GM21423 (cell line): ENCODE measurements at regions not wholly inside any gene's neighbourhood (a gene's known extent, or its start where the extent isn't known, plus 50 kb on each side); places are given as distances from the start of the nearest gene placed in this dataset.
"Not testable (repeated sequence)": the region's sequence is repeated elsewhere in the genome, so short reads cannot be mapped to it uniquely, and the experiment has no call there.

Experiments used
- ATAC-seq: cut with Tn5 transposase; IDR thresholded peaks from one replicate; pipeline ENCODE4 v1.9.1; 2021; ENCODE audit warnings: mild to moderate bottlenecking, moderate library complexity; ENCODE audit not compliant: unreplicated experiment

DNA sequence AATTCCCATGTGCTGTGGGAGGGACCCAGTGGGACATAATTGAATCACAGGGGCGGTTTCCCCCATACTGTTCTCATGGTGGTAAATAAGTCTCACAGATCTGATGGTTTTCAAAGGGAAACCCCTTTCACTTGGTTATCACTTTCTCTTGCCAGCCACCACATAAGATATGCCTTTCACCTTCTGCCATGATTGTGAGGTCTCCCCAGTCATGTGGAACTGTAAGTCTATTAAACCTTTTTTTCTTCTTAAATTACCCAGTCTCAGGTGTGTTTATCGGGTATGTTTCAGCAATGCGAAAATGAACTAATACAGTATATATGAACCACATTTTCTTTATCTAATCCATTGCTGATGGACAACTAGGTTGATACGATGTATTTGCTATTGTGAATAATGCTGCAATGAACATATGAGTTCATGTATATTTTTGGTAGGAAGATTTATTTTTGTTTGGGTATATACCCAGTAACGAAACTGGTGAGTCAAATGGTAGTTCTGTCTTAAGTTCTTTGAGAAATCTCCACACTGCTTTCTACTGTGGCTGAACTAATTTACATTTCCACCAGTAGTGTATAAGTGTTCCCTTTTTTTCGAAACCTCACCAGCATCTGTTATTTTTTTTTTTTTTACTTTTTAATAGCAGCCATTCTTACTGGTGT is 70.0 kb upstream of the HGF start:
- ATAC-seq = no peak

DNA sequence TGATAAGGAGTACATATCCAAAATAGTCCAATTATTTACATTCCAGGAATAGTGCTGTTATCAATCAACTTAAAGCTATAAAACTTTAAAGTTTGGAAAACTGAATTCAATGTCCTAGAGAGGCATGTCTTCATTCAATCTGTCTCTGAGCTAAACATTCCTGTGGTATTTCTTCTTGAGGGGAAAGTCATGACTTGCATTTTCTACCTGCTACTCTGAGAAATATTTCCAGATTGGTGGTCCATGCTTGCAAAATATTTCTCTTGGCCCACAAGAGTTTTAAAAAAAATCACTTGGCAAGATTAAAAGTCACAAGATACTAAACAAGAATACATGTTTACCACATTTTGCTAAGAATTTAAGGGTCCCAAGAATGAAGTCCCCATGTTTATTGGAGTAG is 63.6 kb upstream of the HGF start:
- no peak for ATAC-seq

DNA sequence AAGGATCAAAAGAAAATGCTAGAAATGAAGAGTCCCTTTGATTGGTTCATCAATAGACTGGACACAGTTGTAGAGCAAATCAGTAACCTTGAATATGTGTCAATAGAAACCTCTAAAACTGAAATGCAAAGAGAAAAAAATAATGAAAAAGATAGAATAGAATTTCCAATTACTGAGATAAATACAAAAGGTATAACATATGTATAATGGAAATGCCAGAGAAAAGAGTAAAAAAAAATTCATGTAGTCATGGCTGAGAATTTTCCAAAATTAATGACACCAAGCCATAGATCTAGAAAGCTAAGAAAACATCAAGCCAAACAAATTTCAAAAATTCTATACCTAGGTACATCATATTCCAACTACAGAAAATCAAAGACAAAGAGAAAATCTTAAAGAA is 62.0 kb upstream of the HGF start:
- no peak for ATAC-seq

DNA sequence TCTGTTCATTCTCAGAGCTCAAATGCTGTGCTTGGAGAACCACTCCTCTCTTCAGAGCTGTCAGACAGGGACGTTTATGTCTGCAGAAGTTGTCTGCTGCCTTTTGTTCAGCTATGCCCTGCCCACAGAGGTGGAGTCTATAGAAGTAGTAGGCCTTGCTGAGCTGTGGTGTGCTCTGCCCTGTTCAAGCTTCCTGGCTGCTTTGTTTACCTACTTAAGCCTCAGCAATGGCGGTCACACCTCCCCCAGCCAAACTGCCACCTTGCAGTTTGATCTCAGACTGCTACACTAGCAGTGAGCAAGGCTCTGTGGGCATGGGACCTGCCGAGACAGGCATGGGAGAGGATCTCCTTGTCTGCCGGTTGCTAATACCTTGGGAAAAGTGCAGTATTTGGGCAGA is 59.7 kb upstream of the HGF start:
- ATAC-seq = not testable (repeated sequence)

DNA sequence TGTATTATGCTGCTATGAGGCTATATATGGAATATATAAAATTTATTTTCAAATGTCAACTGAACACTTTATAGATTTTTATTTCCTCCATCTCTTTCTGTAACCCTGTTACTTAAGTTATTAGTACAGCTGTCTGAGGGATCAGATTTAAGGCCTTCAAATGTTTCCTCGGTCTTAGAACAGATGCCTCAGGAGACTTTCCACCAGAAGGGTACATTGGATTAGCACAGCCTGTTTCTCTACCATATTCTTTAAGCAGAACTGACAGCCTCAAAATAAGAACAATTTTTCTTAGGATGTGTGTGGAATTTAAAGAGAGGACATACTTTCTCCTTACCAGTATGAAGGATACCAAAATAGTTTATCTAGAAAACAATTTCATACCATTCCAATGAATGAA is 53.0 kb upstream of the HGF start:
- no peak for ATAC-seq

DNA sequence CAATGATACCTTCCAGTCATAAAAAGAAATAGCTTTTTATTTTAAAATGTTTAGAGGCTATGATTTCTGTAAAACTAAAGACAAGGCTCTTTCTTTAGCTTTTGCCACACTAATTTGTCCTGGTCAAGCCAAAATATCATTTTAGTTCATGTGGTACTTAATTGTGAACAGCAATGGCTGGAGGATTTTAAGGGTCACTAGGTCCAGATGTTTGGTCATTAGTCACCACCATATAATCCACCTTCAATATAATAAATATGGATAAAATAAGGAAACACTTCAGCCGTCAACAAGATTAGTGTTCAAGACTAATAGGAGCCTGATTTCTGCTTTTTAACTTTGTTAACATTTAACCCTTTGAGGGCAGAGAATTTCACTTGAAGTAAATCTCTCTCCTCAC is 50.0 kb upstream of the HGF start:
- ATAC-seq = no peak
